ENCODE measurements at regions not wholly inside any gene's neighbourhood (a gene's known extent, or its start where the extent isn't known, plus 50 kb on each side); places are given as distances from the start of the nearest gene placed in this dataset.

- TF ChIP-seq, protein P1, sequence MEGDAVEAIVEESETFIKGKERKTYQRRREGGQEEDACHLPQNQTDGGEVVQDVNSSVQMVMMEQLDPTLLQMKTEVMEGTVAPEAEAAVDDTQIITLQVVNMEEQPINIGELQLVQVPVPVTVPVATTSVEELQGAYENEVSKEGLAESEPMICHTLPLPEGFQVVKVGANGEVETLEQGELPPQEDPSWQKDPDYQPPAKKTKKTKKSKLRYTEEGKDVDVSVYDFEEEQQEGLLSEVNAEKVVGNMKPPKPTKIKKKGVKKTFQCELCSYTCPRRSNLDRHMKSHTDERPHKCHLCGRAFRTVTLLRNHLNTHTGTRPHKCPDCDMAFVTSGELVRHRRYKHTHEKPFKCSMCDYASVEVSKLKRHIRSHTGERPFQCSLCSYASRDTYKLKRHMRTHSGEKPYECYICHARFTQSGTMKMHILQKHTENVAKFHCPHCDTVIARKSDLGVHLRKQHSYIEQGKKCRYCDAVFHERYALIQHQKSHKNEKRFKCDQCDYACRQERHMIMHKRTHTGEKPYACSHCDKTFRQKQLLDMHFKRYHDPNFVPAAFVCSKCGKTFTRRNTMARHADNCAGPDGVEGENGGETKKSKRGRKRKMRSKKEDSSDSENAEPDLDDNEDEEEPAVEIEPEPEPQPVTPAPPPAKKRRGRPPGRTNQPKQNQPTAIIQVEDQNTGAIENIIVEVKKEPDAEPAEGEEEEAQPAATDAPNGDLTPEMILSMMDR (IDR thresholded peaks at IDR 0.05) = no peak
- TF ChIP-seq POLR2A (IDR thresholded peaks at IDR 0.05) = no peak
These were observed 572.8 kb upstream of the FBXO33 start for GRCh38 chr14:40004871-40005500.
